ENCODE measurements at regions not wholly inside any gene's neighbourhood (a gene's known extent, or its start where the extent isn't known, plus 50 kb on each side); places are given as distances from the start of the nearest gene placed in this dataset.

DNA sequence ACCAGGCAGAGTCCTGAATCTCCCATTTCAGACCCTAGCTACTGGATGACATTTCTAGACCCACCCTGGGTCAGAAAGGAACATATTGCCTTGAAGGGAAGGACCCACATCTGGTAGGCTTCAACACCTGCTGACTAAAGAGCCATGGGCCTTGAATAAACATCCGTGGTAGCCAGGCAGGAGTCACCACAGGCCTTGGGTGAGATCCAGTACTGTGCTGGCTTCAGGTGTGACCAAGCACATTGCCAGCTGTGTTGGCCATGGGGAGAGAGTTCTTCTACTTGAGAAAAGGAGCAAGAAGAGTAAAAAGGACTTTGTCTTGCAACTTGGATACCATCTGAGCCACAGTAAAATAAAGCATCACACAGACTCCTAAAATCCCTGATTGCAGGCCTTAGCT is 332.6 kb downstream of the SLC16A7 start:
- no peak for DNase-seq

DNA sequence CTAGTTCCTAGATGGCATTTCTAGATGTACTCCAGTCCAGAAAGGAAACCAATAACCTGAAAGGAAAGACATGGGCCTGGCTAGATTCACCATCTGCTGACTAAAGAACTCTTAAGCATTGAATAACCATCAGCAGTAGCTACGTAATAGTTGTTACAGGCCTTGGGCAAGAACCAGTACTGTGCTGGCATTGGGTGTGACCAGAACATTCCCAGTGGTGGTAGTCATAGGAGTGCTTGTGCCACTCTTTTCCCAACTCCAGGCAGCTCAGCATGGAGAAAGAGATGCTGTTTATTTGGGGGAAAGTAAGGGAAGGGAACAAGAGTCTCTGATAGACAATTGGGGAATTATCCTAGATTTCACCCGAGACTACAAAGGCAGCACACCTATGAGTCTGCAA is 333.3 kb downstream of the SLC16A7 start:
- DNase-seq, result no peak

DNA sequence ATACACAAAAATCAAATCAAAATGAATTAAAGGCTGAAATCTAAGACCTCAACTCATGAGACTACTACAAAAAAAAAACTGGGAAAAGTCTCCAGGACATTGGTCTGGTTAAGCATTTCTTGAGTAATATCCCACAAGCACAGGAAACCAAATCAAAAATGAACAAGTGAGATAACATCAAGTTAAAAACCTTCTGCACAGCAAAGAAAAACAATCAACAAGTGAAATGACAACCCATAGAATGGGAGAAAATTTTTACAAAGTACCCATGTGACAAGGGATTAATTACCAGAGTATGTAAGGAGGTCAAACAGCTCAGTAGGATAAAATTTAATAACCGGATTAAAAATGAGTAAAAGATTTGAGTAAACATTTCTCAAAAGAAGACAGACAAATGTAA is 338.7 kb downstream of the SLC16A7 start:
- no peak for DNase-seq

DNA sequence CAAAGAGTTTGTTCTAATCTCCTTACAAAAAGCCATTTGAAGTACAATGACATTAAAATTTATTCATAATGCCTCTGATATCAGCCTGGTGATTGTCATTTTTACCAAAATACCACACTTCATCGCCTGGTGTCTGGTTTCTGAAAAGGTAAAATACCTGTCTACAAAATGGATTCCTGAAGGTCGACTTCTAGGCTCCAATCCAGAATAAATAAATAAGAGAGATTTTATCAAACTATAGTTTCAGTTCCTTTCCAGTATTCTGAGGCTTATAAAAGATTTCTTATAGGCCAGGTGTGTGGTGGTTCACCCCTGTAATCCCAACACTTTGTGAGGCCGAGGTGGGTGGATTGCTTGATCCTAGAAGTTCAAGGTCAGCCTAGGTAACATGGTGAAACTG is 340.7 kb downstream of the SLC16A7 start:
- no peak for DNase-seq

DNA sequence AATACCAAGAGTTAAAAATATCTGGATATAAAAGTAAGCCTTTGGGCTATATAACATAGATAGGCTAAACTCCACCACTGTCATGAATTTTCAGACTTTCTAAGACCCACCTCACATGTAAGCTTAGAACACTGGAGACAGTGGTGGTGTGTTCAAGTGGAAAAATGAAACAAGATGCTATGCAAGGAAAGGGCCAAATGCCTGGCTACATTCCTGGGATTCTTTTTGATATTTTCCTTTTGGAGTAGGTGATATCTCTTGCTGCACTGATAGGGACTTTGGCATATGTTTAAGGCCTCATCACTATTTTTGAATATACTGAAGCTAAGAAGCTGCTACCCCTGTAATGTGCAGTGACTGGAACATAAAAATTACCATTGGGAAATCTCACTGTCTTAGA is 341.3 kb downstream of the SLC16A7 start:
- DNase-seq, result no peak

DNA sequence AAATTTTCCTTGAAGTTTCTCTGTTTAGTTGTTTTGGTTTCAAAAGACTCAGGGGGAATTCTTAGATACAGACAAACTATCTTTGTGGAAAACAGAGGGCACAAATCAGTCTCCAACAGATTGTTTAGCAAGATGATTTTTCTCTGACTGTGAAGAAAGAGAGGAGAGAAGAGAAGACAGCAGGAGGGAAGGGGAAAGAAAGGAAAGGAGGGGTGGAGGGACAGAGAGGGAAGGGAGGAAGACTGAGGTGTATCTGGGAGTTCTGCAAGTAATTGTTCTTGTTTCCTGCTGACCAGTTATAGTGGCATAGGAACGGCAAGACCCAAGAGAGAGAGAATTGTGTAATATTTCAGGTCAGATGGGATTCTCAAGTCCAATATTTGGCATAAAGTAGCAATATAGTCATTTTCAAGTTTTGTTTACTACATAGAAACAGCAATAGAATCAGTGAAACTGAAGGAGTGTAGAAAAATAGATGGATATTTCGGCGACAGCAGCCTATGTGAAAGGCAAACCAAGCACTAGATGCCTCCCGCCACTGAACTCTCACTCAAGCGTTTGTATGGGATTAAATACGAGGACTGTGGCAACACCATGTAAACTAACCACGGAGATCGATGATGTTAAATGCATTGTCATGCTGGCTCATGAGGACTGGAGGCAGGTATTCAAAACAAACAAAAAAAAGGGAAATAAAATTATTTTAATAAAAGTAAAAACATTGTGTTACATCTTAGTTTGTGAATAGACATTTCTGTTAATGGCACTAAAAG is 342.5 kb downstream of the SLC16A7 start:
- no peak for DNase-seq

DNA sequence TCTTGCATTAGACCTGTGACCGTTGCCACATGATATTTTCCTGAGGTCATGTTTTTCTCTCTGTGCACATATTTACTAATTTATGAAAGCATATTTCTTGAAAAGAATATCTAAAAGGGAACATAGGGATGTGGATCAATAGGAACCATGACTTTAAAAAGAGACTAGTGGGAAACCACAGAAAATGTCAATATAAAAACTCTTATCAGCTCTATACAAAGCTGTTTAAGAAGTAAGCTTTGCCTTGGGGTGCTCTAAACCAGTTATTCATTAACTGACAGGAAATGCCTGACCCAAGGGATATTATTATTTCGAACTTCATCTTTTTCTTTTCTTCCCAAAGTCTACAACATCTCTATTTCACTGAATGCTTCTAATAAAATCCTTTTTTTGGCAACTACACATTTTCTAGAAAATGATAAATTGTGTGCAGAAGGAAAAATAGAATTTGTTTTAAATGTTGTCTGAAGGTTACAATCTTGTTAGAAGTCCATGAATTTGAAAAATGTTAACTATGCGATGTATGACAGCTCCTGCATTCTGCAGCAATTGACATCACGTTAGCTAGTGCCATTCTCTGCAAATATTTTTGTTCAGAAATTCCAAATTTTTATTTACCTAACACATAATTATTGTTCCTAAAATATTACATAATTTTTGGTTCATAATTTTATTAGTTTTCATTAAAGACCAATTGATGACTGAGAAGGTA is 345.0 kb downstream of the SLC16A7 start:
- DNase-seq, result no peak

DNA sequence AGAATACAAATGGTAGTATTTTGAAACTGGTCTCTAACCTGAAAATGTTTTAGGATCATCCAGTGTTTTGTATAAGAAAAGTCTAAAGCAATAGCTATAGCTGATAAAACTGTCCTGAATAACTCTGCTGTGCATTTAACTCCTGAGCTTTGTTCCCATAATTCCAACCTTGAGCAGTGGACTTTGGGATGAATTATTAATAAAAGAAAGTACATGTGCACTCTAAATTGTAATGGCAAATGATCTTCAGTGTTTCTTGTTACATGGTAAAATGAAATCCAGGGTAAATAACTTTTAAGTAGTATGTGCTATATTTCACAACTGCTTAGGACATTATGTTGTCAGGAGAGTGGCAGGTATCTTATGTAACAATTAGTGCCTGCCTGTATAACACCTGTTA is 345.6 kb downstream of the SLC16A7 start:
- no peak for DNase-seq

DNA sequence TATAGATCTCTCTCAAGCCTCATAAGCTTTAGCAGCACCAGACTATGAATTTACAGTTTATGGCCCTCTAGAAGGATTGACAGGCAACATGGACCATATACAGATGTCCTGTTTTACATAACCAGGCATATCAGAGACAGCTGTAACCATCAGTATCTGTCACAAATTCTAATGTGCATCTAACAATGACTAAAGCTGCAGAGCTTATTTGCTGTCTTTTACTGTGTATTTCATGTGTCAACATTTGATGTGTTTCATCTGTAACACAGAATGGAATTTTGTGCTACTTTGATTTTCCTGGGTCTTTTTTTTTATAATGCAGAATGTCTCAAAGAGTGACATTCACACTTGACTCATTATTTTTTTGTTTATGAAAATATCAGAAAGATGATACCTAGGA is 348.3 kb downstream of the SLC16A7 start:
- no peak for DNase-seq

DNA sequence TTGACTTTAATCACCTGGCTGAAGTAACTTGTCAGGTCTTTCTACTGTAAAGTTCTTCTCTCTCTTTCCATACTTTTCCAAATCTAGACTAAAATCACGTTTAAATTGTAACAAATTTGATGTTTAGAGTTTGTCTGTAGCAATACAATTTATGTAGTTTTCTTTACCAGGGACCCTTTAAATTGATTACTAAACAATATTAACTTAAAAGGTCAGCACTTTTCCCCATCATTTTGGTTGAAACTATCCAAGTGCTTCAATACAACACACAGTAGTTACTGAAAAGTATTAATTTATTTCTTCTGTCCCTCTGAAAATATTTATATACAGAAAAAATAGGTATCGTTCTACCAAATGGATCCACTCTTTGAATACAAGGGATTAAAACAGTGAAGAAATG is 350.8 kb downstream of the SLC16A7 start:
- DNase-seq, result no peak

DNA sequence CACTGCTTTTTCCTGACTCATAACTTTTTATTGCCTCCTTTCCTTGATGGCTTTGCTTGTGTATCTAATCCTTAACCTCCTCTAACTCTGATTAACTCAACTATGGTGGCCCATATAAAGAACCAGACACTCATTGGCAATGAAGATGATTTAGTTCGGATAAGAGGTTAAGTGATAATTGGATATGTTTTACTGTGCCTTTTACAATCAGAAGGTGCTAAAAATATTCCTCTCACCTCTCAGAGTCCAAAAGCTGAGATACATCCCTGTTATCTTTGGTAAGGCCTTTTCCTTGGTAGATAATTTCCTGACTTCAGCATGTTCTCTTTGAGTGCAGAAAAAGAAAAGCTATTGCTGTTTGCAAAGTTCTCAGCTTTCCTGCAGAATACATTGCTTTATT is 367.7 kb downstream of the SLC16A7 start:
- DNase-seq, result no peak

DNA sequence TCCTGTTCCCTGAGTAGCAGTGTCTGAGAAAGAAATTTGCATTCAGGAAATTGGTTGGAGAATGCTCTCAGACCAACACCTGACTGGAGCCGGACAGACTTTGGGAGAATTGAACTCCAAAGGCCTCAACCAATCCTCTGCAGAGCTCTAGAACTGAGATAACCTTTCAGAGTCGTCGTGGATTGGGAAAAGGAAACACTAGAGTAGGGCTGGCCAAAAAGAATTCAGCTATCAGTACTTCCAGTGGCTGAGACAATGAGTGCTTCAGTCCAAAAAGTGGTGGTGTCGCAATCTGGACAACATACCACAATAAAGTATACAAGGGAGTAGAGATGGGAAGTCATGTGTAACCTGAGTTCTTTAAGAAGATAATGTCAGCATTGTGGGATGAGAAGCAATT is 377.1 kb downstream of the SLC16A7 start:
- no peak for DNase-seq

DNA sequence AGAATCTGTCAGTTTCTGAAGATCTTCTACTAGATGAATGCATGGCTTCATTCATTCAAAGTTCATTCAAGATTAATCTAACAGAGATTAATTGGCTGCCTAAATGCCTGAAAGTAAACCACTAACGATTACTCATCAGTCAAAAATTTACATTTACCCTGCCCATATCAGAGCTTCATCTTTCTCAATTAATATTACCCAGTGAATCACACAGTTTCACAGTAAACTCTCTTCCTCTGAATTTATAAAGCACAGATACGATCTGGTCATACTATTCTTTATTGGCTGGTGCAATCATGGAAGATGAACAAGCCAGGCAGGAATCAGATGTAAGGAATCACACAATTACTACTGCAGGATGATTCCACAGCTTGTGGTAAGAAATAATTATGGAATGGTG is 377.7 kb downstream of the SLC16A7 start:
- no peak for DNase-seq

DNA sequence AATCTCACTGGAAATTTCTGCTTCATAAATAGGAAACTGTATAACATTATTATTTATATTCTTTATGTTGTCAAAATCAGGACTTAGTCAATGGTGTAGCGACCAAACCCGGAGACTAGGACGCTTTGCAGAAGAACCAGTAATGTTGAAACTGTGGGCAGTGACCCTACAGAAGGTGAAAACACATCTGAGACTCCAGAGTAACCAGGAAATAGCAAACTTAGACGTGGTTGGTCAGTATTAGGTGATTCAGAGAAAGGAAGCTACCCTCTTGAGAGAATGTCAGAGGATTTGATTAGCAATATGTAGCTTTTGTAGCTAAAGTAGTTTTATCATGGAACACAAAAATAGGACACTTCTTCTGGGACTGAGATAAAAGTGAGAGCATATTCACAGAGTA is 381.9 kb downstream of the SLC16A7 start:
- no peak for DNase-seq

DNA sequence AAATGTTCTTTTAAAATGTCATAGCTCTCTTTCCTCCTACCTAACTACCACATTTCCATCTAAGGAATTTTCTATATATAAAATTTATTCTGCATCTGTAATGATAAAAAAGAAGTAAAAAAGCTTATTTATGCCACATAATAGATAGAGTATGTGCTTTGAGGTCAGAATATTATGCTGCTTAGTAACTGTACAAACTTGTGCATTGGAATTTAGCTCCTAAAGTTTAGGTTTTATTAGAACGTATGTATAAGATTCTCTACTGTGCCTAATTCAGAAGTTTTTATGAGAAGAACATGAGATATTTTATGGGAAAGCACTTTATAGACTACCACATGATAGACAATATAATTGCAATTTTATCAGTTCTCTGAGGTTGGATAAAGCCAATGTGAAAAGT is 384.6 kb downstream of the SLC16A7 start:
- no peak for DNase-seq

DNA sequence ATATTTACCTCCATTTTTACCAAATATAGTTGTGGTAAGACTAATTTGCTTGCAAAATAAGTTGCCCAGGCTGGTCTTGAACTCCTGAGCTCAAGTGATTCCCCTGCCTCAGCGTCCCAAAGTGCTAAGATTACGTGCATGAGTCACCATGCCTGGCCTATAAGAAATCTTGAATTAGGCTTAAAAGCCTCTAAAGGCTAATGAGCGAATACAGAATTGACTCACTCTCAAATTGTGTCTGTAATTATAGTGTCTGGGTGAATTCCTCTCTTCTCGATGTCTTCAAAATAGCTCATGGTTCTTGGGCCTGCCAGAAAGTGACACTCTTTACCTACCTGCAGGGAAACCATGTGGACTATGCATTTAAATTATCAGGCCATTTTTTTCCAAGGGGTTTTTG is 403.5 kb downstream of the SLC16A7 start:
- no peak for DNase-seq

DNA sequence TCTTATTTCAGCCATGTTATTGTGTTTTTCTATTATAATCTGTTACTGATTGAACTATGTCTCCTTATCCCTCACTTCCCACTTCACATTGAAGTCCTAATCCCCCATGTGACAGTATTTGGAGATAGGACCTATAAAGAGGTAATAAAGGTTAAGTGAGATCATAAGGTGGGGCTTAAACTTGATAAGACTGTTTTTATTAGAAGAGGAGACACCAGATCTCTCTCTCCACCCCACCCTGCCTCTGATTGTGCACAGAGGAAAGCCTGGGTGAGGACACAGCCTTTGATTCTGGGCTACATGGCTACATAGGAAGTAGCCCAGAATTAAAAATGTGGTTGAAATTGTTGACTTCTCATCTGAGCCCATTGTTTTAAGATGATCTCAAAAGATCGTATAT is 414.7 kb downstream of the SLC16A7 start:
- DNase-seq, result no peak

DNA sequence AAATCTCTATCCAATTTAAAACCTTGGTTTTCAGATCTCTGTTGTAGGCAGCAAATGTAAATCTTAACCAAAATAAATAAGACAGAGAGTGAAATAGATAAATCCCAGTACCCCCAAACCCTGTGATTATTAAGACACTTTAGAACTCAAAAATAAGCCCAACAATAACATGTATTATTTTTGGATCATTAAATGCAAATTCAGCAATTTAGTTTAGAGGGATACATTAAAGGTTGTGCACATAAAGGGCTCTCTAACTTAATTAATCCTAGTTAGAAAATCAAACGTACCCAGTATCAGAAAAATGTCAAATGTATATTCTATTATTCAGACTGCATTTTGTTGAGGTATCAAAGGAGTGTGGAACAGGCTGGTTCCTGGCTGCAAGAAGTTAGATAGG is 416.8 kb downstream of the SLC16A7 start:
- no peak for DNase-seq

DNA sequence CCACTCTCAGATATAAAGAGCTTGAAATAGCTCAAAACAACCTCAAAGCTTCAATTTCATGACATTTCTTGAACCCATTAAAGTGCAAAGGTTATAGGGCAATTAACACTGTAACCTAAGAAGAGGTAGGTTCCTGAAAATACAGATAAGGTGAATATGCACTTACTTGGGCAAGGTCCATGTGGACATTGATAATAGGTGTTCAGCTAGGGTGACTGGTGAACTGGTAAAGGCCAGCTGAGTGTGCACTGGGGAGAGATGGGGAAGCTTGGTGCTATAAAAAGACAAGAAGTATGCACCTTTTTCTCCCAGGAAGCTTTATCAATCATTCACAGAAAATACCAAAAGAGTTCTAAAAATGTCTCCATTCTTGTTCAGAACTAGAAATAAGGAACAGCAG is 418.6 kb downstream of the SLC16A7 start:
- no peak for DNase-seq

DNA sequence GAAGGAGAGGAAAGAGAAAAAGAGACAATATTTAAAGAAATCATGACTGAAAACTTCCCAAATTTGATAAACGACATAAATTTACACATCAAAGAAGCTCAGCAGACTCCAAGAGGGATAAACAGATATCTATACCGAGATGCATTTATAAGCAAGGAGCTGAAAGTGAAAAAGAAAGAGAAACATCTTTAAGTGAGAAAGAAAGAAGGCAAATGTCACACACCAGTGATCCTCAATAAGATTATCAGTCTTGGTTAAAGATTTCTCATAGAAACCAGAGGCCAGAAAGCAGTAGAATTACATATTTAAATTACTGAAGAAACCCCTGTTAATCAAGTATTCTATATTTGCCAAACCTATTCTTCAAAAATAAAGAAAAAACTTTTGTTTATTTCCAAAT is 424.2 kb downstream of the SLC16A7 start:
- no peak for DNase-seq

DNA sequence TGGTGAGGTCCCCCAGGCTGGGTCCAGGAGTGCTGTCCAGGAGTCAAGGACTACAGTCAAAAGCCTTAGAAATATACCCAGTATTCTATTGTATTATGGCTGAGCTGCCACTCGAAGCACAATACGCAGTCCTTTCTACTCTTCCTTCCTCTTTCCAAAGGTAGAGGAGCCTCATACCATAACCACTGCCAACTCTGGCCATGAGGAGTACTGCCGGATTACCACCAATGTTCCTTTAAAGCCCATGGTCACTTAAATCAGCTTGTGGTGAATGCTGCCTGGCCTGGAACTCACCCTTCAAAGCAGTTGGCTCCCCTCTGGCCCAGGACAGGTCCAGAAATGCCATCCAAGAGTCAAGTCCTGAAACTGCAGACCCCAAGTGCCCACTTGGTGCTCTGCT is 425.4 kb downstream of the SLC16A7 start:
- DNase-seq, result no peak

DNA sequence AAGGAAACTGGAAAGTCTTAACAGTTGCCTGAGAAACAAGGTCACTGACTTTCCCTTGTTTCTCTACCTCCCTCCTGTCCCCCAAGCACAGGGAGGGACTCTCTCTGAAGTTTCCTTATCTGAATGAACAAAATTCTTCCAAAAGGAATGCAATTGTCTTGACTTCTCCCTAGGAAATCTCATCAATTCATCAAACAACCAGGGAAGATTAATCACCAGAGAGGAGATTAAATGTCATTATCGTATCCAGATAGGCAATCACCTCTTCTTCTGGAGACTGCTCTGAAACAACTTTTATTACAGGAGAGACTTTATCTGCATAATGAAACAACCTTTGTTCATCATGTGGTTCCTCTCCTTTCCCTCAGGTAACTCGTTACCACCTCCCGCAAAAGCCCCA is 431.4 kb downstream of the SLC16A7 start:
- DNase-seq, result no peak

DNA sequence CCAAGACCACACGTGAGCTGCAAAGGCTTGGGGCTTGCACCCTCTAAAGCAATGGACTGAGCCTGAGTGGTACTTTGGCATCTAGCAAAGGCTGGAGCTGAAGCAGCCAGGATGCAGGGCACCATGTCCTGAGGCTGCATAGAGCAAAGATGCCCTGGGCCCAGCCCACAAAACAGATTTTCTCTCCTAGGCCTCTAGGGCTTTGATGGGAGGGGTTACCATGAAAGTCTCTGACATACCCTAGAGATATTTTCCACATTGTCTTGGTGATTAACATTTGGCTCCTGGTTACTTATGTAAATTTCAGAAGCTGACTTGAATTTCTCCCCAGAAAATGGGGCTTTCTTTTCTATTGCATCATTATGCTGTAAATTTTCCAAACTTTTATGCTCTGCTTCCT is 438.3 kb downstream of the SLC16A7 start:
- DNase-seq, result no peak

DNA sequence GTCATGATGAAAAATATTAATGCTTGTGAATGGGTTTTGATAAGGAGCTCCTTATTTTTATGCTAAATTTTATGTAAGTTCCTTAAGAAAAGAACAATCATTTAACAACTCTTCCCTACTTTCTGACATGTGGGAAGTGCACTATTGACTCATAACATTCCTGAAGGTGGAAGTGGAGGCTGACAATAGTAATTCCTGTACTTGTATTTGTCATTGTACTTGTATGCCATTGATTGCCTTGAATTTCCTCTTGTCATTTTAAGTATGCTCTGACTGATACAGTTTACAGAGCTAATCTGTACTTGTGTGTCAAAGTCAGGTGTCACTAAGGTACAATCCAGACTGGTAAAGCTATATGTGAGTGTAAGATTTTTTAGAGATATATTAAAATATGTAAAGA is 440.0 kb downstream of the SLC16A7 start:
- DNase-seq, result no peak

Measured in left kidney (tissue), 1 donor.